ENCODE measurements at regions not wholly inside any gene's neighbourhood (a gene's known extent, or its start where the extent isn't known, plus 50 kb on each side); places are given as distances from the start of the nearest gene placed in this dataset.
"Not testable (repeated sequence)": the region's sequence is repeated elsewhere in the genome, so short reads cannot be mapped to it uniquely, and the experiment has no call there.

DNA sequence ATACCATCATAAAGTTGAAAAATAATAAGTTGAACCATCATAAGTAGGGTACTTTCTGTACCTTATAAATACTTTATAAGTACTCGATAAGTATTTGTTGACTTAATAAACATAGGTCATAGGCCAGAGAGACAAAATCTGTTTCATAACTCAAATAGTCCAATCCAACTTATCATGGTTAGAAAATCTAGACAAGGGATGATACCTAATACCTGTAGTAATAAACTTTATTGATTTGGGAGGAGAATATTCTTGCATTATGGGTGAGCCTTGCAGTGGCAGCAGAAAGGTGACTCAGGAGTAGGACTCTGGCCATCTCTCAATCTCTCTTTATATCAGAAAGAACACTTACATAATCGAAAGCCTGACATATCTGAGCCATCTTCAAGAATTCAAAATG, 466.8 kb upstream of the GRIN3A start:
- DNase-seq (ENCODE audit: low read depth in 2 of 3, low spot score in 2 of 3), result no peak

DNA sequence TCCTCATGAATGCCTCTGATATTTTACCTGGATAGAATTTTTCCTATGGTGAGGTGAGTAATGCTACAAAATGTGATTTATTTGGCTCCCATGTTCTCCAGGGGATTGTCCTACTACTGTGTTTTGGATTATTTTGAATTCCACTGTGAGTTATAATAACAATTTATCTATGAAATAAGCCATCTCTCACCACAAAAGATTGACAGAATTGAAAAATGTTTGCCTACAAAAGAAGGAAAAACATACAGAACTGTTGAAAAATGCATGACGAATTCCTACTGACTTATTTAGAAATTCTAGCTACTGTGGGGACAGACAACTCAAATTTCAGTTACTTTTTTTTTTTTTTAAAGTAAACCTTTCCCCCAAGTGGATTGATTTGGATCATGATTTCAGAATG, 463.7 kb upstream of the GRIN3A start:
- DNase-seq (ENCODE audit: low read depth in 2 of 3, low spot score in 2 of 3), result no peak

DNA sequence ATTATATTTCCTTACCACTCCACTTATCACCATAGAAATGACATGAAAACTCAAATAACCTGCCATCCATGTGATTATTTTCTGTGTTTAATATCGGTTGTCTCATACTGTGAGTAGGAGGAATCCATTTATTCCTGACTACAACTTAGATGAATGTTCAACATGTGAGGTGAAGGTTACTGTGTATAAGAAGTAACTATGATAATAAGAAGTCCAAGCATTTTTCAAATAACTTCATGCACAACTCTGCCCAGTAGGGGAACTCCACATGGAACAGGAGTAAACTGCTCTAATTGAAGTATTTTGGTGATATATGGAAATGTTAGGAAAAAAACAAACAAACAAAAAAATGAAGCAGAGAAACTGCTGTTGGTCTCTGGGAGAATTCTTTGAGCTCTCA, 447.5 kb upstream of the GRIN3A start:
- DNase-seq (ENCODE audit: low read depth in 2 of 3, low spot score in 2 of 3), result no peak

DNA sequence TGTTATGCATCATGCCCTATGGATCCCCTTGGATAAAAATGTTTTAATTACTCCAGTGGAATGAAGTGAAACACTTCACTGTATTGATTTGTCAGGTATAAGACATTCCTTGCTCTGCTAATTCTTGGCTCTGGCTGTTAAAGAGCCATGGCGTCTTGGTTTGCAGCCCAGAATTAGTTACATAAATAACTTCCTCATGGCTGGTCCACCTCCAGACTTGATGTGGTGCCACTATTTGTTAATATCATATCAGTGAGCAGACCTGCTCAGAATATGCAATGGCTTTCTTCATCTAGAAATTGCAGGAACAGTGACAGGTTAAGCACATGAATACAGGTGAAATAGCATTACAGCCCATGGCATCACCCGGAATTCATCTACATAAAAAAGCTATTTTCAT, 446.9 kb upstream of the GRIN3A start:
- DNase-seq (ENCODE audit: low read depth in 2 of 3, low spot score in 2 of 3), result no peak

DNA sequence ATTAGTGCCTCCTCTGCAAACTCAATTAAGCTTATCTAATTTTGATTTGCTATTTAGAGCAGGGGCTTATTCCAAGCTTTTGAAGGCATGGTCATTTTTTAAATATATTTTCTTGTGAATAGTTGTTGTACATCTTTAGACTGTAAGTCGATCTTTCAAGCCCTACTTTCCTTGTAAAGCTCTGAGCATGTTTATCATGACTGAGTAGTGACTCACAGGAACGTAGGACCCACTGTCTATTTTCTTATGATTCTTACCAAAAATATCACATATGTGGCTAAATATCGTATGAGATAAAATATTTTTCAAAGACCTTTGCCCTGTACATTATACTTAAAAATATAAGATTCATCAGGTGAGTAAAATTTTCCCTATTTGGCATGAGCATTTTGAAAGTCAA, 440.4 kb upstream of the GRIN3A start:
- no peak for DNase-seq (ENCODE audit: low read depth in 2 of 3, low spot score in 2 of 3)

DNA sequence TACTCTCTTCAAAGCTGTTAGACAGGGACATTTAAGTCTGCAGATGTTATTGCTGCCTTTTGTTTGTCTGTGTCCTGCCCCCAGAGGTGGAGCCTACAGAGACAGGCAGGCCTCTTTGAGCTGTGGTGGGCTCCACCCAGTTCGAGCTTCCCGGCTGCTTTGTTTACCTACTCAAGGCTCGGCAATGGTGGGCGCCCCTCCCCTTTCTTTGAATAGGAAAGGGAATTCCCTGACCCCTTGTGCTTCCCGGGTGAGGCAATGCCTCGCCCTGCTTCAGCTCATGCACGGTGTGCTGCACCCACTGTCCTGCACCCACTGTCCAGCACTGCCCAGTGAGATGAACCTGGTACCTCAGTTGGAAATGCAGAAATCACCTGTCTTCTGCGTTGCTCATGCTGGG, 435.8 kb upstream of the GRIN3A start:
- not testable (repeated sequence) for DNase-seq (ENCODE audit: low read depth in 2 of 3, low spot score in 2 of 3)

DNA sequence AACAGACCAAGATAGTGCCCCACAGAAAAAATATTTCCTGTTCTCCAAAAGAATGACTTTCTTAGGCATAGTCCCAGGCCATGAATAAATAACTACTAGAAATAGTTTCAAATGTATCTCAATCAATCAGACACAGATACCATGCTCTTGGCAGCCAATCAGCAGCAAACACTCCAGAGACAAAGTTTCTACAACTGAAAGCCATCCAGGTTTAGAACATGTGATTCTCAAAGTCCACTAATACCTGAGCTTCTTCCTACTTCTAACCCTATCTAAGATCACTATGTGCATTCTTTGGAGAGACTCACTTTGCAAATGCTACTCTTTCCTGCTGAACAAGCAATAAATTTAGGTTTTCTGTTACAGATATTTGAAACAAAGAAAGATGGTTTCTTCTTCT, 425.8 kb upstream of the GRIN3A start:
- no peak for DNase-seq (ENCODE audit: low read depth in 2 of 3, low spot score in 2 of 3)

DNA sequence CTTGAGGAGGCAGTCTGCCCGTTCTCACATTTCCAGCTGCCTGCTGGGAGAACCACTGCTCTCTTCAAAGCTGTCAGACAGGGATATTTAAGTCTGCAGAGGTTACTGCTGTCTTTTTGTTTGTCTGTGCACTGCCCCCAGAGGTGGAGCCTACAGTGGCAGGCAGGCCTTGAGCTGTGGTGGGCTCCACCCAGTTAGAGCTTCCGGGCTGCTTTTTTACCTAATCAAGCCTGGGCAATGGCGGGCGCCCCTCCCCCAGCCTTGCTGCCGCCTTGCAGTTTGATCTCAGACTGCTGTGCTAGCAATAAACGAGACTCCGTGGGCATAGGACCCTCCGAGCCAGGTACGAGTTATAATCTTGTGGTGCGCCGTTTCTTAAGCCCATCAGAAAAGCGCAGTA, 414.6 kb upstream of the GRIN3A start:
- DNase-seq (ENCODE audit: low read depth in 2 of 3, low spot score in 2 of 3), result not testable (repeated sequence)

DNA sequence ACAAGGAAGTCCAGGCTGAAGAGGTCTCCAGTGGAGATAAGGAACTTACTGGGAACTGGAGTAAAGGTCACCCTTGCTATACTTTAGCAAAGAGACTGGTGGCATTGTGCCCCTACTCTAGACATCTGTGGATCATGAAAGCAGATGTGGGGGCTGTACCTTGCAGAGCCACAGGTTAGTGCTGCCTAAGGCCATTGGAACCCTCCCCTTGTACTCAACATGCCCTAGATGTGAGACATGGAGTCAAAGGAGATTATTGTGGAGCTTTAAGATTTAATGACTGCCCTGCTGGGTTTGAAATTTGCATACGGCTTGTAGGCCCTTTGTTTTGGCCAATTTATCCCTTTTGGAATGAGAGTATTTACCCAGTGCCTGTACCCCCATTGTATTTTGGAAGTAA, 397.3 kb upstream of the GRIN3A start:
- no peak for DNase-seq (ENCODE audit: low read depth in 2 of 3, low spot score in 2 of 3)

DNA sequence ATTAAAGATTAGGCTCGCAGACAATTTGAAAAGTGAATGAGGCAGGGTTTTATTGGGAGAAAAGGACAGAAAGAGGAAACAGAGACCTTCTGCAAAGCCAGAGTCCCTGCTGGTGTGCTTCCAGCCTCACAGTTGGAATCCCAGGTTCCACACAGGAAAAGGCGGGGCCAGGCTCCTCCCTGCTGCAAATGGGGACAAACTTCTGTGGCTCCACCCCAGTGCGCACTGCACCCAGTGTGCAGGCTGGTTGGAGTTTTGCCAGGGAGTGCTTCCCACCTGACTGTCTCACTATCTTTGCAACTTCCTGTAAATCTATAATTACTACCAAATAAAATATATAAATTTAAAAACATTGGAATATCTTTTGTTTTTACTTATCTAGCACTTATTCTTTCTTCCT, 386.0 kb upstream of the GRIN3A start:
- DNase-seq (ENCODE audit: low read depth in 2 of 3, low spot score in 2 of 3), result no peak

DNA sequence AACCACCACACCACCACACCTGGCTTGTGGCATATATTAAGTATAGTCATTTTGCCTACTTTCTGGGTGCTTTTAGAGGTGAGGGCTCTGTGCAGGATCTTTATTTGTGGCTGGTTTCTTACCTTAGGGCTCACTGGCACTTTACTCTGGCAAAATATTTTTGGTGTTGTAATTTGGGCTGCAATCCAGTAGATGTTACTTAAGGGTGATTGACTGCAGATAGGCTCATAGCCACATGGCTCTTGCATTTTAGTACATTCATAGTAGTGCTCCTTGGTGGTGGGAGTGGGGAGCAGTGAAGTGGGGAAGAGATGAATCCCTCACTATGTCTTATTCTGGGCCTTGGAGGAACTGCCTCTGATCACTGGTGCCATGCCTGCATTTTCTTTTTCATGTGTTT, 376.1 kb upstream of the GRIN3A start:
- DNase-seq (ENCODE audit: low read depth in 2 of 3, low spot score in 2 of 3), result no peak

DNA sequence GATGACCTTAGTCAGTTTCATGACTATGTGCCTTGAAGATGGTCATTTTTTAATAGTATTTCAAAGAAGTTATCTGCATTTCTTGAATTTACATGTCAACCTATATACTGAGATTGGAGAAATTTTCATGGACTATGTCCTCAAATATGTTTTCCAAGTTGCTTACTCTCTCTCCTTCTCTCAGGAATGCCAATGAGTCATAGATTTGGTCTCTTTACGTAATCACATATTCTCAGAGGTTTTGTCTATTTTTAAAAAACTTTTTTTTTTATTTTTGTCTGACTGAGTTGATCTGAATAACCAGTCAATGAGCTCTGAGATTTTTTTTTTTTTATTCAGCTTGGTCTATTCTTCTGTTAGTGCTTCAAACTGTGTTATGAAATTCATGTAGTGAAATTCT, 374.7 kb upstream of the GRIN3A start:
- DNase-seq (ENCODE audit: low read depth in 2 of 3, low spot score in 2 of 3), result no peak

DNA sequence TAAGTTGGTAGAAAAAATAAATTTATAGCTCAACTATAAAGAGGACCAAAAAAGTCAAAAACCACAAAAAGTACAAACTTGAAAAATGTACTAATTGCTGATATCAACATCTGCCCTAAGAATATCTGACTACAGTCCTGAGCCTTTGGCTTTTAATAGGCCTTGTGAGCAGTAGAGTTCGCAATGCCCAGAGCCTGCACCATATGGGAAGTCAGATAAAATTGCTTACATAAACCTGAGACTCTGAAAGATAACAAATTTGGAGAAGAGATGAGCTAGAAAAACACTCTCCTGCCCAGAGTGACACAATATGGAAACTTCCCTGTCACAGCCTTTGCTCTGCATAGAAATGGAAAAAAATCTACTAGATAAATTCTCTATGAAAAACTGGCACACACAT, 368.0 kb upstream of the GRIN3A start:
- DNase-seq (ENCODE audit: low read depth in 2 of 3, low spot score in 2 of 3), result no peak

DNA sequence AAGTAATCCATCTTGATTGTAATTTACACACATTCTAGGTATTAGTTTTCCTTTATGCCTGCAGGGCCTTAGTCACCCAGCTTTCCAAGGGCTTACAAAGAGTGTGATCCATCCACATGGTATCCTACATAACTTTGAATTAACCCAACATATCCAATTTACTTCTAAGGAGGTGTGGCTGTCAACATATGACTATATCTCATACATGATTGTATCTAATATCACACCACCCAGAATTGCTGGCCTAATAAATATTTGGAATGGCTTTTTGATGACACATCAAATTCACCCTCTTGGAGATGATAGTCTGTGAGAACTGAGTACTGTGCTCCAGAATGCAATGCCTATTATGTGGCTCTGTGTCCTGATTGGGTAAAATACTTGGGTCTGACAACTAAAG, 363.3 kb upstream of the GRIN3A start:
- DNase-seq (ENCODE audit: low read depth in 2 of 3, low spot score in 2 of 3), result no peak

DNA sequence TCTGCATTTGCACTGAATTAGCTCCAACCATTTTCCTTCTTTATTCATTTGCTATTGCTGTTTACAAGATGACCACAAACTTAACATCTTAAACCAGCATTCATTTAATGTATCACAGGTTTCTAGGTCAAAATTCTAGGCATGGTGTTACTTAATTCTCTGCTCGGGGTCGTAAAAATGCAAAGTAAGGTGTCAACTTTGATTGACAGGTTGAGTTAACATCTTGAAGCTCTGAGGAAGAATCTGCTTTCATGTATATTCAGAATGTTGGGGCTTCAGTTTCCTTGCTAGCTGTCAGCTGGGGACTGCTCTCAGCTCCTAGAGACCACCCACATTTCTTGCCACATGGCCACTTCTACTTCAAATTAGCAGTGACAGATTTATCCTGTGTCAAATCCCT, 348.7 kb upstream of the GRIN3A start:
- DNase-seq (ENCODE audit: low read depth in 2 of 3, low spot score in 2 of 3), result no peak

DNA sequence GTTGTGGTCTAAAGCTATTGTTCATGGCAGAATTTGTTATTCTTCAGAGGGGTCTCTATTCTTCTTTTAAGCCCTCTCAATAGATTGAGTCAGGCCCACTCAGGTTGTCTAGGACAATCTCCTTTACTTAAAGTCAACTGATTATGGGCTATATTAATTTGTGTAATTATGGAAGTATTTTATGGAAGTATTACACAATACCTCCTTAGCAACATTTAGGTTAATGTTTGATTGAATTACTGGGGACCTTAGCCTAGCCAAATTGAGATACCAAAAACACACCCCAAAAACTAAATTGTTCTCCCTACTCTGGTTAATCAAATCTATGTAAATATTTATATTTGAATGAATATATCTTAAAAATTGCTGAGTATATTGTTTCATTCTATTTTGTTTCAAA, 347.1 kb upstream of the GRIN3A start:
- no peak for DNase-seq (ENCODE audit: low read depth in 2 of 3, low spot score in 2 of 3)

DNA sequence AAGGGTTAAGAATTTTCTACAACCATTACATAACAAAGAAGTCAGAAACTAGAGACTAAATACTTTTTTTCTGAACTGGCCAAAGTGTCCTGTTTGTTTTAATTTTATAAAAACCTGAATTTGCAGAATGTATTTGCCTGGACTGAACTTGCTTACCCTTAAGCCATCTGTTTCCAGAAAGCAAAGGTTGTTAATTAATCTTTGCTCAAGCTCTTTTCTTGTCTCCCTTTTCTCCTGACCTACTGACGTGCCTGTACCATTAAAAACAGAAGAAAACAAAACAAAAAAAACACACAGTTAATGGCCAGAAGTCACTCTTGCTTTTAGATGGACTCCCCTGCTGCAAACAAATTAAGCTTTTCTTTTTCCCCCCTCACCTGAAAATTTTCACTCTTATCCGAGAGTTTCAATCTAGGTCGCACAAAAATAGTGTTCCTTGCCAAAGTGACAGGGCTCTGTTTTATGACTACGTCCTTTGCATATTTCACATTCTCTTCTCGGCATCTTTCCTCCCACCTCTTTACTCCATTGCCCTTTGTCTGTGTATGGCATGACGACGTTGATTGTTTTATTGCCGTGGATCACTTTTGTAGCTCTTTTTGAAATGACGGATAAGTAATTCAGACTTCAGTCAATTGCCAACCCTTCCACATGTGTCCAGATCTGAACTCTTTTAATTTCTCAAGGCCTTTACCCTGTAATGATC, 333.8 kb upstream of the GRIN3A start:
- no peak for DNase-seq (ENCODE audit: low read depth in 2 of 3, low spot score in 2 of 3)

DNA sequence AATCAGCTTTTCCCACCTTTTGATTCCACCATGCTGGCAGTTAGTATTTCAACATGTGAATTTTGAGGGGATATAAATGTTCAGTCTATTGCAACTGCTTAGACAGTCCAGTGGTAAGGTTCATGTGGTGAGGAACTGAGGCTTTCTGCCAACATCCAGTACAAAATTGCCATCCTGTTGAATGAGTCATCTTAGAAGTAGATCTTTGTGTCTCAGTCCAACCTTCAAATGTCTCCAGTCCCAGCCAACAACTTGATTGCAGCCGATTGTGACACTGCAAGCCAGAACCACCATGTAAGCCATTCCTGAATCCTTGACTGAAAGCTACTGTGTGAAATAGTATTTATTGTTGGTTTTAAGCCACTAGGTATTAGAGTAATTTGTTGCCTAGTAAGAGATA, 331.5 kb upstream of the GRIN3A start:
- DNase-seq (ENCODE audit: low read depth in 2 of 3, low spot score in 2 of 3), result no peak

DNA sequence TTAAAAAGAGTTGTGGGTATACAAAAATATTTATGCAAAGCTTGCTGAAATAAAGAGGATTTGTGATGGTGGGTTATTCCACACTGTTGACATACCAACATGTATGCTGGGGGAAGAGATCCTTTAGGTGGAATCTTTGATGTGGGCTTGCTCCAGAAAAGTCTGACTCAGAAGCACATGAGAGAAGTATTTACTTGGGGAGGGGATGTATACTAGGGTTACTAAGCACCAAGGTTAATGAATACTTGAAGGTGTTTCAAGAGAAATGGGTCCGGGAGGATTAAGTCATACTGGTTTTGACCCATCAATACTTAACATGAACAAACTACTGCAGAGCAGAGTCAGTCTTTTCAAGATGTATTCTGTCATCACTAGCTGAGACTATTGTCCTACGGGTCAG, 316.4 kb upstream of the GRIN3A start:
- DNase-seq (ENCODE audit: low read depth in 2 of 3, low spot score in 2 of 3), result no peak

DNA sequence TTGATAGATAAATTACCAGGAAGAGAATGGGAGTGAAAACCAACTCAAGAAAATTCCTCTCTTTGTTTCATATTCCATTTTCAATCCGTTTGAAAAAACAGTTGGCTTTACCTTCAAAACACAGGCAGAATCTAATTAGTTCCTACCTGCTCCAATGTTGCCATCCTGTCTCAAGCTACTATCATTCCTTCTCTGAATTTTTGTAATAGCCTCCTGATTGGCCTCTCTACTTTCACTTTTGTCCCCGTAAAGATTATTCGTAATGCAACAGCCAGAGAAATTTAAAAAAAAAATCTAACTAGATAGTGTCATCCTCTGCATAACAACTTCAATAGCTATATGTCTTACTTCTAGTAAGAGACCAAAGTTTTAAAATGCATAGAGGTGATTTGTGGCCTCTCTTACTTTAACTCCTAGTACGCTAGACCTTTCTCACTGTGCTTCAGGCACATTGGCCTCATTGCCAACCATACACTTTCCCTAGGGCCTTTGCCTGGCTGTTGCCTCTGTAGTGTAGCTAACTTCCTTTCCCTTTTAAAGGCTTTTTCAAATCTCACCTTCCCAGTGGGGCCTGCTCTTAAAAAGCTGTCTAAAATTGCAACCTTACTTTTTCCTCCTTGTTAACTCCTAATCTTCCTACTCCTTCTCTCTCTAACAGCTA, 311.3 kb upstream of the GRIN3A start:
- DNase-seq (ENCODE audit: low read depth in 2 of 3, low spot score in 2 of 3), result no peak

DNA sequence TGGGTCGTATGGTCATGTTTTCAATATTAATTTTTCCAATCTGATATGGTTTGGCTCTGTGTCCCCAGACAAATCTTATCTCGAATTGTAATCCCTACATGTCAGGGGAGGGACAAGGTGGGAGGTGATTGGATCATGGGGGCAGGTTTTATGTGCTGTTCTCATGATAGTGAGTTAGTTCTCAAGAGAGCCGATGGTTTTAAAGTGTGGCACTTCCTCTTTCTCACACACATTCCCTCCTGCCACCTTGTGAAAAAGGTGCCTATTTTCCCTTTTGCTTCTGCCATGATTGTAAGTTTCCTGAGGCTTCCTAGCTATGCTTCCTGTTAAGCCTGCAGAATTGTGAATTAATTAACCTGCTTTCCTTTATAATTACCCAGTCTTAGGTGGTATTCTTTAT, 309.1 kb upstream of the GRIN3A start:
- DNase-seq (ENCODE audit: low read depth in 2 of 3, low spot score in 2 of 3), result no peak

DNA sequence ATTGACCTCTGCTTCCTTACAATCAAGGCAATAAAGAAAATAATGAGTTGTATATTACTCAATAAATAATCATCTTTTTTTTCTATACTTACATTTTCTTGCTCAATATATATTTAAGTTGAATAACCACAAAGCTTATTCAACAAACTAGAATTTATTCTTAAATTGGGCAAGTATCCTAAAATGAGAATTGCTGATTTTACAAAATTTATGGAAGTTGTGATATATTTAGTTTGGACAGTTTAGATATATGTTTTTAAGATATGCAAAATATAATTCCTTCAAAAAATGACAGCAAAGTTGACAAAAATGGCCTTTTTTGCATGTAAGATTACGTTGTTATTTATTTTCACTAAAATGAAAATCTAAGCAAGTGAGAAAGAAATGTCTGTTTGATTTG, 305.7 kb upstream of the GRIN3A start:
- no peak for DNase-seq (ENCODE audit: low read depth in 2 of 3, low spot score in 2 of 3)

DNA sequence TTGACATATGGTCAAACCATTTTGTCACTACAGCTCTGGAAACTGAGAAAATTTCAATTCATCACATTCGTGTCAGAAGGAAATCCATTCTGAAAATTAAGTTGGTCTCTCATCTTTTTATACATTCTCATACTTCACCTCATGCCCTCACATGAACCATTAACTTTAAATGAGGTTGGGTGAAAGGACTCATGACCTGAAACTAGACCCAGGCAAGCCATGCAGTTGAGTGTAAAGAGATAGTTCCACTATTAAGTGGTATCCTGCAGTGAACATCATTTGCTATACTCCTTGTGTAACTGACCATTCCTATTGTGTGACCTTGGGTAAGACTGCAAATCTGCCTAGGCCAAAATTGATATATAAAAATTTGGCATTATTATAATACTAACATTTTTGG, 299.6 kb upstream of the GRIN3A start:
- no peak for DNase-seq (ENCODE audit: low read depth in 2 of 3, low spot score in 2 of 3)
